ENCODE measurements at regions not wholly inside any gene's neighbourhood (a gene's known extent, or its start where the extent isn't known, plus 50 kb on each side); places are given as distances from the start of the nearest gene placed in this dataset.

GRCh38 chr3:174784206-174784934, 74.8 kb upstream of the NAALADL2 start:
- TF ChIP-seq ARNTL (CRISPR knock-in tag; IDR thresholded peaks at IDR 0.05; ENCODE audit: borderline replicate concordance, low read depth) (no peak), ZC3H10 (CRISPR knock-in tag; IDR thresholded peaks at IDR 0.05) (no peak), ZNF565 (CRISPR knock-in tag; conservative IDR thresholded peaks at IDR 0.05; ENCODE audit: low read depth) (no peak), ZNF8 (CRISPR knock-in tag; IDR thresholded peaks at IDR 0.05) (no peak), CSDC2 (CRISPR knock-in tag; IDR thresholded peaks at IDR 0.05) (no peak), CREB5 (CRISPR knock-in tag; IDR thresholded peaks at IDR 0.05; ENCODE audit: low read depth) (no peak), GLIS3 (CRISPR knock-in tag; IDR thresholded peaks at IDR 0.05) (no peak), BACH2 (CRISPR knock-in tag; IDR thresholded peaks at IDR 0.05; ENCODE audit: borderline replicate concordance) (no peak)
- no peak for ATAC-seq

- TF ChIP-seq PATZ1 (CRISPR knock-in tag; IDR thresholded peaks at IDR 0.05; ENCODE audit: borderline replicate concordance) (no peak), ISL1 (CRISPR knock-in tag; IDR thresholded peaks at IDR 0.05) (no peak), ARNTL (CRISPR knock-in tag; IDR thresholded peaks at IDR 0.05; ENCODE audit: borderline replicate concordance, low read depth) (no peak), BACH2 (CRISPR knock-in tag; IDR thresholded peaks at IDR 0.05; ENCODE audit: borderline replicate concordance) (no peak), POU6F1 (CRISPR knock-in tag; IDR thresholded peaks at IDR 0.05; ENCODE audit: borderline replicate concordance, low read depth) (no peak)
- ATAC-seq: no peak
These were observed 72.3 kb upstream of the NAALADL2 start for GRCh38 chr3:174786825-174787224.

GRCh38 chr3:174791161-174791560, 68.0 kb upstream of the NAALADL2 start:
- TF ChIP-seq BACH2 (CRISPR knock-in tag; IDR thresholded peaks at IDR 0.05; ENCODE audit: borderline replicate concordance) (no peak), RARB (CRISPR knock-in tag; IDR thresholded peaks at IDR 0.05) (no peak), ZFP3 (CRISPR knock-in tag; IDR thresholded peaks at IDR 0.05) (no peak), OSR1 (CRISPR knock-in tag; IDR thresholded peaks at IDR 0.05) (no peak), ZFP30 (CRISPR knock-in tag; IDR thresholded peaks at IDR 0.05) (no peak), ZNF70 (CRISPR knock-in tag; IDR thresholded peaks at IDR 0.05) (no peak), PPARA (CRISPR knock-in tag; IDR thresholded peaks at IDR 0.05; ENCODE audit: borderline replicate concordance) (no peak), ZC3H10 (CRISPR knock-in tag; IDR thresholded peaks at IDR 0.05) (no peak), TSHZ2 (CRISPR knock-in tag; IDR thresholded peaks at IDR 0.05) (no peak), SNAI2 (CRISPR knock-in tag; IDR thresholded peaks at IDR 0.05) (no peak), ZNF8 (CRISPR knock-in tag; IDR thresholded peaks at IDR 0.05) (no peak), TOX (CRISPR knock-in tag; IDR thresholded peaks at IDR 0.05; ENCODE audit: borderline replicate concordance) (no peak), ARNTL (CRISPR knock-in tag; IDR thresholded peaks at IDR 0.05; ENCODE audit: borderline replicate concordance, low read depth) (no peak), CREB5 (CRISPR knock-in tag; IDR thresholded peaks at IDR 0.05; ENCODE audit: low read depth) (no peak), ISL1 (CRISPR knock-in tag; IDR thresholded peaks at IDR 0.05) (no peak), TCF4 (CRISPR knock-in tag; IDR thresholded peaks at IDR 0.05; ENCODE audit: borderline replicate concordance) (no peak), CSRNP3 (CRISPR knock-in tag; IDR thresholded peaks at IDR 0.05) (no peak), CSDC2 (CRISPR knock-in tag; IDR thresholded peaks at IDR 0.05) (no peak), GLIS3 (CRISPR knock-in tag; IDR thresholded peaks at IDR 0.05) (no peak)

More at GRCh38 chr3:174791161-174791560, 68.0 kb upstream of the NAALADL2 start:
- no peak for ATAC-seq
